HEK293T (cell line): ENCODE measurements at regions not wholly inside any gene's neighbourhood (a gene's known extent, or its start where the extent isn't known, plus 50 kb on each side); places are given as distances from the start of the nearest gene placed in this dataset.

Experiments
- CTCF ChIA-PET: fragments of 350-600 bp; formaldehyde crosslinking; extraction: SDS; loops from one replicate; lab custom pipeline; 2021; ENCODE audit warnings: antibody characterized with exemption, inconsistent platforms; lab: Yijun Ruan, JAX
- POLR2A ChIA-PET: fragments of 350-600 bp; formaldehyde crosslinking; extraction: SDS; loops from one replicate; lab custom pipeline; 2020; ENCODE audit warnings: antibody characterized with exemption, inconsistent platforms; lab: Yijun Ruan, JAX
- DNase-seq: peaks from one replicate; pipeline ENCODE4 v3.0.0; 2012; ENCODE audit warnings: mixed read lengths; ENCODE audit errors: extremely low spot score
- ARNT ChIP-seq: fragments of 450-650 bp; IDR thresholded peaks from 2 replicates; pipeline ENCODE4 v1.6.1; 2017; ENCODE audit warnings: mild to moderate bottlenecking
- BHLHE40 ChIP-seq: fragments of 450-650 bp; IDR thresholded peaks from 2 replicates; pipeline ENCODE4 v1.6.1; 2016; ENCODE audit warnings: mild to moderate bottlenecking, moderate library complexity, borderline replicate concordance
- CTBP1 ChIP-seq: fragments of 450-650 bp; IDR thresholded peaks from 2 replicates; pipeline ENCODE4 v1.6.1; 2016; ENCODE audit warnings: borderline replicate concordance
- ELF4 ChIP-seq: fragments of 450-650 bp; IDR thresholded peaks from 2 replicates; pipeline ENCODE4 v1.6.1; 2017; ENCODE audit warnings: antibody characterized with exemption
- FOXA1 ChIP-seq: fragments of 450-650 bp; IDR thresholded peaks from 2 replicates; pipeline ENCODE4 v1.6.1; 2016; ENCODE audit warnings: mild to moderate bottlenecking
- FOXK2 ChIP-seq: fragments of 450-650 bp; IDR thresholded peaks from 2 replicates; pipeline ENCODE4 v1.6.1; 2016; ENCODE audit warnings: mild to moderate bottlenecking
- FOXM1 ChIP-seq: fragments of 450-650 bp; IDR thresholded peaks from 2 replicates; pipeline ENCODE4 v1.6.1; 2017; ENCODE audit warnings: mild to moderate bottlenecking, borderline replicate concordance
- HDGF ChIP-seq: fragments of 450-650 bp; IDR thresholded peaks from 2 replicates; pipeline ENCODE4 v1.6.1; 2017; ENCODE audit warnings: antibody characterized with exemption, borderline replicate concordance
- L3MBTL2 ChIP-seq: fragments of 450-650 bp; conservative IDR thresholded peaks from 2 replicates; pipeline ENCODE4 v1.6.1; 2016; ENCODE audit warnings: mild to moderate bottlenecking
- LEF1 ChIP-seq: fragments of 450-650 bp; IDR thresholded peaks from 2 replicates; pipeline ENCODE4 v1.6.1; 2017; ENCODE audit warnings: mild to moderate bottlenecking, borderline replicate concordance
- NFRKB ChIP-seq: fragments of 450-650 bp; IDR thresholded peaks from 2 replicates; pipeline ENCODE4 v1.6.1; 2016; ENCODE audit warnings: mild to moderate bottlenecking, moderate library complexity
- SP1 ChIP-seq: fragments of 450-650 bp; IDR thresholded peaks from 2 replicates; pipeline ENCODE4 v1.6.1; 2017
- SUZ12 ChIP-seq: fragments of 450-650 bp; IDR thresholded peaks from 2 replicates; pipeline ENCODE4 v1.6.1; 2016; ENCODE audit warnings: mild to moderate bottlenecking
- TARDBP ChIP-seq: fragments of 450-650 bp; IDR thresholded peaks from 2 replicates; pipeline ENCODE4 v1.6.1; 2016
- ZNF384 ChIP-seq: fragments of 450-650 bp; IDR thresholded peaks from 2 replicates; pipeline ENCODE4 v1.6.1; 2016
- TF ChIP-seq, protein P1 (sequence below): fragments of 450-650 bp; IDR thresholded peaks from 2 replicates; pipeline ENCODE4 v1.6.1; 2016

DNA sequence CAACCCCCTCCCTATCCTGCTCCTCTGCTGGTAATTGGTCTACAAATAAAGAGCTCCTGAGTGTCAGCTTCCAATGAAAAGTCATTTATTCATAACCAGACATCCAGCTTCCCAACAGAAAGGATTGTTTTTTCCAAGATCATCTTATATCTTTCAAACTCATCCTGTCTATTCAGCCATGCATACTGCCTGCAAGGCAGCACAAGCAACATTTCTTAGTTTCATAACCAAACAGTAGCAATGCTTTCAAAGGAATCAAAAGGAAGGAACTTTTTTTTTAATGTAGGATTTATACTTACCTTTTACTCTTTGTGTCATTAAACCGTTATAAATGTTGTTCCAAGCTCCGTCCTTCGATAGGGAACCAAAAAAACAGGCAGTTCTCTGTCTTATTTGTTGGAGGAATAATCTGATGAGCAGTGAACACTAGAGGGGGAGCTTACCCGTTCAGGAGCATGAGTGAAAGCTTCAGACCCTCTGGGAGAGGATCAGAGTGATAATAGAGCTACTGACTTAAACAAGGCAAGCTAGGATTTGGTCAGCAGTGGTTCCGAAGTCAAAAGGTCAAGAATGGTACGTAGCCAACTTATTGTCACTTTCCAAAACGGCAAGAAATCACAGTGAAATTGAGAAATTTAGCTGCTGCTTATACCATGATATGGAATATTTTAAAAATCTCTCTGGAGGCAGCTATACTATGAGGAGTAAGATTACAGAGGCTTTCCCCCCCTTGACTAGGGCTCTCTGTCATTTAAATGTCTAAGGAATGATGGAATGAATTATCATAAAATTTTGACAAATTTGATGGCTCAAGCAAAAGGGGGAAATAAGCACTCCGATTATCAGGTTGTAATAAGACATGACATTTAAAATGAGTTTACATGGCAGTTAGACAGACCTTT lies 892.9 kb downstream of the NR2F1-AS1 start:
- ChIA-PET POLR2A (no interaction called here), CTCF (interaction anchor here (0.6 to 1.0 kb wide), 6 partner anchors 13 to 614 kb away, joined by 3 to 4 read pairs (median 3); no protein-coding TSS in a partner anchor)
- DNase-seq: peak; percentile 46
- TF ChIP-seq BHLHE40 (no peak), ARNT (no peak), ZNF384 (no peak), SP1 (no peak), ELF4 (no peak), NFRKB (no peak)
- TF ChIP-seq, protein P1, sequence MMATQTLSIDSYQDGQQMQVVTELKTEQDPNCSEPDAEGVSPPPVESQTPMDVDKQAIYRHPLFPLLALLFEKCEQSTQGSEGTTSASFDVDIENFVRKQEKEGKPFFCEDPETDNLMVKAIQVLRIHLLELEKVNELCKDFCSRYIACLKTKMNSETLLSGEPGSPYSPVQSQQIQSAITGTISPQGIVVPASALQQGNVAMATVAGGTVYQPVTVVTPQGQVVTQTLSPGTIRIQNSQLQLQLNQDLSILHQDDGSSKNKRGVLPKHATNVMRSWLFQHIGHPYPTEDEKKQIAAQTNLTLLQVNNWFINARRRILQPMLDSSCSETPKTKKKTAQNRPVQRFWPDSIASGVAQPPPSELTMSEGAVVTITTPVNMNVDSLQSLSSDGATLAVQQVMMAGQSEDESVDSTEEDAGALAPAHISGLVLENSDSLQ: no peak

GRCh38 chr5:92678640-92679039 lies 902.4 kb downstream of the NR2F1-AS1 start:
- peak; percentile 9 for DNase-seq
- CTCF ChIA-PET: no interaction called here
- TF ChIP-seq FOXK2: no peak
- no peak for TF ChIP-seq TARDBP
- no peak for TF ChIP-seq SP1
- TF ChIP-seq L3MBTL2: no peak
- TF ChIP-seq, protein P1: no peak
- TF ChIP-seq FOXA1: no peak
- TF ChIP-seq BHLHE40: no peak
- TF ChIP-seq ARNT: no peak
- TF ChIP-seq HDGF: no peak
- no peak for TF ChIP-seq ELF4
- no peak for TF ChIP-seq SUZ12
- TF ChIP-seq FOXM1: no peak
- TF ChIP-seq CTBP1: no peak
- no peak for TF ChIP-seq LEF1
- POLR2A ChIA-PET: no interaction called here

- peak; percentile 6 for DNase-seq
- ChIA-PET CTCF (interaction anchor here (0.7 kb wide), 1 partner anchor 10 kb away, joined by 3 read pairs; no protein-coding TSS in a partner anchor), POLR2A (no interaction called here)
- TF ChIP-seq CTBP1 (no peak), L3MBTL2 (no peak), ZNF384 (peak; percentile 43; the same call in 1 of the 2 replicates), NFRKB (no peak), TARDBP (no peak)
- TF ChIP-seq, protein P1: peak; percentile 89
Measured at GRCh38 chr5:92676215-92677165, 904.5 kb downstream of the NR2F1-AS1 start.

DNA sequence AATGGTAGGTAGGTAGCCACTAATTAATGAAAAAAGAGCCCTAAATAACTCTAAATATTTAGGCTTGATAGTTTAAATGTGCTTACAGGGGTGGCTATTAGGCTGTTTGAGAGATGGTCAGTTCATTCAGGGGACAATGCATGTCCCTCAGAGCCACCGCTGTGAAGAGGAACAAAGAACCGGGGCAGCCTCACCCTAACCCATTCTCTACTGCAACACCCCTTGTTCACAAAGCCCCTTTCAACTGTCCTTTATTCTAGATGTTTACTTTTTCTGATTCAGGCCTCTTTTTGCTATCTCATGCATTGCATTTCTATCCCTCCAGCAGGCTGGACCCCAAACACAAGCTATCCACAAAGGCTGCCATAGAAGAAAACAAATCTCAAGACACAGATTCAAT lies 906.7 kb downstream of the NR2F1-AS1 start:
- ChIA-PET POLR2A (no interaction called here), CTCF (interaction anchor here (0.7 kb wide), 1 partner anchor 11 kb away, joined by 3 read pairs; no protein-coding TSS in a partner anchor)
- TF ChIP-seq ZNF384 (no peak), ARNT (no peak), FOXK2 (no peak), SUZ12 (no peak), TARDBP (no peak), BHLHE40 (no peak), HDGF (no peak), NFRKB (no peak), FOXM1 (no peak), FOXA1 (no peak), L3MBTL2 (no peak), SP1 (no peak), CTBP1 (no peak)
- TF ChIP-seq, protein P1: no peak
- DNase-seq: peak; percentile 4

DNA sequence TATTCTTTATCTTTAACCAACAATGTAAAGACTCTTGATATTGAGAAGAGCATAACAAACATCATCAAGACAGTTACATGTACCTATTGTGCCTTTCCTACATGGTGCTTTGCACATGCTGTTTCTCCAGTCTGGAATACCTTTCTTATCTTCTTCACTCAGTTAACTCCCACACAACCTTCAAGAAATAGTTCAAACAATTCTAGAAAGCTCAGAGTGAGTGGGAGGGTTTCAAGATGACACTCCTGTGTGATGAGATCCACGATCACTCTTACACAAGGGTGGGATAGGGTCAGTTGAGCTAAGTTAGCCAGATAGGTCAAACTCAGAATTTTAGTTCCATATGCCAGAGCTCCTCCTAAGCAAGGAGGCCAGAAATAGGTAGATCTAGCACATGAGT lies 915.5 kb downstream of the NR2F1-AS1 start:
- no peak for TF ChIP-seq ARNT
- no peak for TF ChIP-seq ELF4
- TF ChIP-seq, protein P1: no peak
- no peak for TF ChIP-seq L3MBTL2
- no peak for TF ChIP-seq ZNF384
- TF ChIP-seq LEF1: no peak
- TF ChIP-seq FOXM1: no peak
- no peak for TF ChIP-seq SP1
- no peak for TF ChIP-seq FOXA1
- no peak for TF ChIP-seq CTBP1
- TF ChIP-seq SUZ12: no peak
- TF ChIP-seq NFRKB: no peak
- no peak for TF ChIP-seq HDGF
- no peak for TF ChIP-seq BHLHE40
- no peak for TF ChIP-seq TARDBP
- no peak for TF ChIP-seq FOXK2
- ChIA-PET POLR2A (no interaction called here), CTCF (no interaction called here)
- no peak for DNase-seq
